ENCODE measurements at regions not wholly inside any gene's neighbourhood (a gene's known extent, or its start where the extent isn't known, plus 50 kb on each side); places are given as distances from the start of the nearest gene placed in this dataset.

DNA sequence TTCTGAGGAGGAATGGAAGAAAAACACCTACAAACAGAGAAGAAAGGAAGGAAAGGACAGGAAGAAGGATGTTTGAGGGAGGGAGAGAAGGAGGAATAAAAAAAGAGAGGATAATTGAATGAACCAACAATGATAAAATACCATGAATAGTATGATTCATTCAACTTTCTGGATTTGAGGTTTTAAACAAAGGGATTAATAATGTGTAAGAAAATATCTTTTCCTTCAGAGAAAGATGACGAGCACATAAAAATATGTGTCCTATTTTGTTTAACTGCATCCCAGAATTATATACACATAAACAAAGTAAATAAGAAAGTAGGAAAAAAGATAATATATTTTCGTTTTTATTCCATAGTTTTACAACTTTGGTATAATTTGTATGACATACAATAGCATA is 1380.4 kb downstream of the STIM2 start:
- DNase-seq (ENCODE audit: low read depth in 4 of 6, low spot score in 6 of 6): no peak
- no CpG with 5 or more reads among the region's 2 CpGs for WGBS (ENCODE audit: insufficient coverage)
- Histone ChIP-seq H3K27ac (ENCODE audit: low read depth, low read length) (no peak overlapping the region), H3K36me3 (ENCODE audit: control insufficient read depth, insufficient read depth, low read length) (no peaks in the 10 kb centered on the region), H3K27me3 (ENCODE audit: control insufficient read depth, insufficient read depth, low read length) (no peaks in the 10 kb centered on the region), H3K9me3 (ENCODE audit: control insufficient read depth, insufficient read depth, low read length) (no peaks in the 10 kb centered on the region), H3K4me3 (ENCODE audit: low read depth, low read length) (no peak overlapping the region), H3K4me1 (ENCODE audit: control insufficient read depth, insufficient read depth, low read length) (no peaks in the 10 kb centered on the region)

GRCh38 chr4:28247805-28248204 is 1387.2 kb downstream of the STIM2 start:
- Histone ChIP-seq H3K9me3 (ENCODE audit: control insufficient read depth, insufficient read depth, low read length) (no peaks in the 10 kb centered on the region), H3K27ac (ENCODE audit: low read depth, low read length) (no peak overlapping the region), H3K4me3 (ENCODE audit: low read depth, low read length) (no peak overlapping the region), H3K4me1 (ENCODE audit: control insufficient read depth, insufficient read depth, low read length) (no peaks in the 10 kb centered on the region), H3K36me3 (ENCODE audit: control insufficient read depth, insufficient read depth, low read length) (no peaks in the 10 kb centered on the region), H3K27me3 (ENCODE audit: control insufficient read depth, insufficient read depth, low read length) (no peaks in the 10 kb centered on the region)
- WGBS (ENCODE audit: insufficient coverage): no CpG with 5 or more reads among the region's 2 CpGs
- no peak for DNase-seq (ENCODE audit: low read depth in 4 of 6, low spot score in 6 of 6)

DNA sequence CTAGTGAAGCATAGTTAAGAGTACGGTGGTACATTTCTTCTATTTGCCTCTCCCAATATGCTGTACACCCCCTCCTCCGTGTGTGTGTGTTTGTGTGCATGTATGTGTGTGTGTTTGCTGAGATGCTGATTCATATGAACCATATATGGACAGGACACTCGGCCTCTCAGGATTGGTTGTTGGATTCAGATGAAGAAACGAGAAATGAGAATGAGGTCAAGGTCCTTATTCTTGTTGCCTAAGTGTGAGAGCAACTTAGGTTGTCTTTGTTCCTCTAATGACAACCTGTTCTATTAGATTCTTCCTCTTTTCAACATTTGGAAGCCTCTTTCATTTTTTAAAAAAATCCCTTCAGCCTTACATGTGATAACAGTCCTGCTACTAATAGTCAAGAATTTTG is 1387.6 kb downstream of the STIM2 start:
- no CpG with 5 or more reads among the region's 4 CpGs for WGBS (ENCODE audit: insufficient coverage)
- H3K4me1 ChIP-seq (ENCODE audit: control insufficient read depth, insufficient read depth, low read length): no peaks in the 10 kb centered on the region
- no peak overlapping the region for H3K27ac ChIP-seq (ENCODE audit: low read depth, low read length)
- H3K27me3 ChIP-seq (ENCODE audit: control insufficient read depth, insufficient read depth, low read length): no peaks in the 10 kb centered on the region
- no peaks in the 10 kb centered on the region for H3K36me3 ChIP-seq (ENCODE audit: control insufficient read depth, insufficient read depth, low read length)
- H3K9me3 ChIP-seq (ENCODE audit: control insufficient read depth, insufficient read depth, low read length): no peaks in the 10 kb centered on the region
- no peak for DNase-seq (ENCODE audit: low read depth in 4 of 6, low spot score in 6 of 6)
- H3K4me3 ChIP-seq (ENCODE audit: low read depth, low read length): no peak overlapping the region

- Histone ChIP-seq H3K9me3 (ENCODE audit: control insufficient read depth, insufficient read depth, low read length) (peaks cover 3% of the 10 kb centered on the region), H3K36me3 (ENCODE audit: control insufficient read depth, insufficient read depth, low read length) (no peaks in the 10 kb centered on the region), H3K4me3 (ENCODE audit: low read depth, low read length) (no peak overlapping the region), H3K27ac (ENCODE audit: low read depth, low read length) (no peak overlapping the region), H3K4me1 (ENCODE audit: control insufficient read depth, insufficient read depth, low read length) (no peaks in the 10 kb centered on the region), H3K27me3 (ENCODE audit: control insufficient read depth, insufficient read depth, low read length) (no peaks in the 10 kb centered on the region)
- DNase-seq (ENCODE audit: low read depth in 4 of 6, low spot score in 6 of 6): peak in 2 of 6 donors; percentile 37 to 49
- WGBS (ENCODE audit: insufficient coverage): 46% methylated on average over 1 of the region's 2 CpGs
Observed at GRCh38 chr4:28250646-28251045, 1390.0 kb downstream of the STIM2 start.

GRCh38 chr4:28251831-28252230 is 1391.2 kb downstream of the STIM2 start:
- no peak for DNase-seq (ENCODE audit: low read depth in 4 of 6, low spot score in 6 of 6)
- WGBS (ENCODE audit: insufficient coverage): no CpG with 5 or more reads among the region's 2 CpGs
- Histone ChIP-seq H3K4me3 (ENCODE audit: low read depth, low read length) (no peak overlapping the region), H3K9me3 (ENCODE audit: control insufficient read depth, insufficient read depth, low read length) (peaks cover 3% of the 10 kb centered on the region), H3K4me1 (ENCODE audit: control insufficient read depth, insufficient read depth, low read length) (no peaks in the 10 kb centered on the region), H3K27ac (ENCODE audit: low read depth, low read length) (no peak overlapping the region), H3K36me3 (ENCODE audit: control insufficient read depth, insufficient read depth, low read length) (no peaks in the 10 kb centered on the region), H3K27me3 (ENCODE audit: control insufficient read depth, insufficient read depth, low read length) (no peaks in the 10 kb centered on the region)

GRCh38 chr4:28254003-28254402 is 1393.4 kb downstream of the STIM2 start:
- Histone ChIP-seq H3K27ac (ENCODE audit: low read depth, low read length) (no peak overlapping the region), H3K9me3 (ENCODE audit: control insufficient read depth, insufficient read depth, low read length) (peaks cover 3% of the 10 kb centered on the region), H3K27me3 (ENCODE audit: control insufficient read depth, insufficient read depth, low read length) (no peaks in the 10 kb centered on the region), H3K4me1 (ENCODE audit: control insufficient read depth, insufficient read depth, low read length) (no peaks in the 10 kb centered on the region), H3K4me3 (ENCODE audit: low read depth, low read length) (no peak overlapping the region), H3K36me3 (ENCODE audit: control insufficient read depth, insufficient read depth, low read length) (no peaks in the 10 kb centered on the region)
- WGBS (ENCODE audit: insufficient coverage): 88% methylated on average over 2 of the region's 3 CpGs
- no peak for DNase-seq (ENCODE audit: low read depth in 4 of 6, low spot score in 6 of 6)

DNA sequence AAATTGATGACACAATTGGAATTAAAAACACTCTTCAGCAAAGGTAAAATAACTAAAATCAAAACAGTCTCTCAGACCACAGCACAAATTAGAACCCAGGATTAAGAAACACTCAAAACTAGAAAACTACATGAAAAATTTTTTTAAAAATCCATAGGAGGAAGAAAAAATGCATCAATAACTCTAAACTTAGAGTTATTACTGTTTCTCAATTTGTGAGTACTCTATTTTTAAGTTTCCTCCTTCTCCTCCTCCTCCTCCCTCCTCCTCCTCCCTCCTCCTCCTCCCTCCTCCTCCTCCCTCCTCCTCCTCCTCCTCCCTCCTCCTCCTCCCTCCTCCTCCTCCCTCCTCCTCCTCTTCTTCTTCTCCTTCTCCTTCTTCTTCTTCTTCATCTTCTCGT is 1395.7 kb downstream of the STIM2 start:
- Histone ChIP-seq H3K27me3 (ENCODE audit: control insufficient read depth, insufficient read depth, low read length) (no peaks in the 10 kb centered on the region), H3K9me3 (ENCODE audit: control insufficient read depth, insufficient read depth, low read length) (peaks cover 3% of the 10 kb centered on the region), H3K4me3 (ENCODE audit: low read depth, low read length) (no peak overlapping the region), H3K4me1 (ENCODE audit: control insufficient read depth, insufficient read depth, low read length) (no peaks in the 10 kb centered on the region), H3K36me3 (ENCODE audit: control insufficient read depth, insufficient read depth, low read length) (no peaks in the 10 kb centered on the region), H3K27ac (ENCODE audit: low read depth, low read length) (no peak overlapping the region)
- no CpG with 5 or more reads among the region's 1 CpG for WGBS (ENCODE audit: insufficient coverage)
- DNase-seq (ENCODE audit: low read depth in 4 of 6, low spot score in 6 of 6): no peak

GRCh38 chr4:28259951-28260350 is 1399.3 kb downstream of the STIM2 start:
- H3K27me3 ChIP-seq (ENCODE audit: control insufficient read depth, insufficient read depth, low read length): no peaks in the 10 kb centered on the region

DNA sequence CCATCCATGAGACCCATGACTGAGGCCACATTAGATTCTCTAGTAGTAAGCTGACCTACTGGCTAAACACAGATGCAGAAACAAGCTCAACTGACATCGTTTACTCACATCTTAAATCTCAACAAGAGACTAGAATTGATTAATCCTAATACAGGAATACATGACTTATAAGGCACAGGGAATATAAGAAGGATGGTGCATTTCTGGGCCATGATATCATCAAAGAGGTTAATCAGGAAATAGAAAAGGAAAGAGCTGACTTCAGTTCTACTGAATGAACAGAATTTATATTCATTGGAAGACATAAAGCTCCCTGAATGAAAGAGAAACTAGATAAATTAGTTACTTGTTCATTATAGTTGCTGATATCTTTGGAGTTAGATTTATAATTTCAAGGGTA is 1406.5 kb downstream of the STIM2 start:
- H3K4me1 ChIP-seq (ENCODE audit: control insufficient read depth, insufficient read depth, low read length): no peaks in the 10 kb centered on the region
- H3K9me3 ChIP-seq (ENCODE audit: control insufficient read depth, insufficient read depth, low read length): peaks cover 1% of the 10 kb centered on the region
- no peaks in the 10 kb centered on the region for H3K27me3 ChIP-seq (ENCODE audit: control insufficient read depth, insufficient read depth, low read length)
- no CpG with 5 or more reads among the region's 1 CpG for WGBS (ENCODE audit: insufficient coverage)
- no peaks in the 10 kb centered on the region for H3K36me3 ChIP-seq (ENCODE audit: control insufficient read depth, insufficient read depth, low read length)
- DNase-seq (ENCODE audit: low read depth in 4 of 6, low spot score in 6 of 6): no peak
- H3K4me3 ChIP-seq (ENCODE audit: low read depth, low read length): no peak overlapping the region
- no peak overlapping the region for H3K27ac ChIP-seq (ENCODE audit: low read depth, low read length)

More at GRCh38 chr4:28259951-28260350, 1399.3 kb downstream of the STIM2 start:
- no peaks in the 10 kb centered on the region for H3K36me3 ChIP-seq (ENCODE audit: control insufficient read depth, insufficient read depth, low read length)
- H3K27ac ChIP-seq (ENCODE audit: low read depth, low read length): no peak overlapping the region
- no peak overlapping the region for H3K4me3 ChIP-seq (ENCODE audit: low read depth, low read length)
- no peaks in the 10 kb centered on the region for H3K4me1 ChIP-seq (ENCODE audit: control insufficient read depth, insufficient read depth, low read length)
- peaks cover 3% of the 10 kb centered on the region for H3K9me3 ChIP-seq (ENCODE audit: control insufficient read depth, insufficient read depth, low read length)
- DNase-seq (ENCODE audit: low read depth in 4 of 6, low spot score in 6 of 6): no peak
- no CpG with 5 or more reads among the region's 1 CpG for WGBS (ENCODE audit: insufficient coverage)

- no peak for DNase-seq (ENCODE audit: low read depth in 4 of 6, low spot score in 6 of 6)
- H3K36me3 ChIP-seq (ENCODE audit: control insufficient read depth, insufficient read depth, low read length): no peaks in the 10 kb centered on the region
- no peaks in the 10 kb centered on the region for H3K9me3 ChIP-seq (ENCODE audit: control insufficient read depth, insufficient read depth, low read length)
- no peaks in the 10 kb centered on the region for H3K4me1 ChIP-seq (ENCODE audit: control insufficient read depth, insufficient read depth, low read length)
- H3K27me3 ChIP-seq (ENCODE audit: control insufficient read depth, insufficient read depth, low read length): no peaks in the 10 kb centered on the region
- H3K4me3 ChIP-seq (ENCODE audit: low read depth, low read length): no peak overlapping the region
- WGBS (ENCODE audit: insufficient coverage): no CpG with 5 or more reads among the region's 2 CpGs
- no peak overlapping the region for H3K27ac ChIP-seq (ENCODE audit: low read depth, low read length)
Observed at GRCh38 chr4:28269426-28269825, 1408.8 kb downstream of the STIM2 start.

Data from spinal cord (tissue), 9 donors.